A549 (cell line): ENCODE measurements at regions not wholly inside any gene's neighbourhood (a gene's known extent, or its start where the extent isn't known, plus 50 kb on each side); places are given as distances from the start of the nearest gene placed in this dataset.

Experiments used
- GATA3 ChIP-seq: IDR thresholded peaks from 2 replicates; pipeline ENCODE4 v1.6.1; 2012; ENCODE audit warnings: borderline replicate concordance
- PHF8 ChIP-seq: fragments of 200-600 bp; sonication (generic); IDR thresholded peaks from 2 replicates; pipeline ENCODE4 v1.6.1; 2016; ENCODE audit warnings: low read depth, mild to moderate bottlenecking, antibody characterized with exemption, moderate library complexity, borderline replicate concordance

DNA sequence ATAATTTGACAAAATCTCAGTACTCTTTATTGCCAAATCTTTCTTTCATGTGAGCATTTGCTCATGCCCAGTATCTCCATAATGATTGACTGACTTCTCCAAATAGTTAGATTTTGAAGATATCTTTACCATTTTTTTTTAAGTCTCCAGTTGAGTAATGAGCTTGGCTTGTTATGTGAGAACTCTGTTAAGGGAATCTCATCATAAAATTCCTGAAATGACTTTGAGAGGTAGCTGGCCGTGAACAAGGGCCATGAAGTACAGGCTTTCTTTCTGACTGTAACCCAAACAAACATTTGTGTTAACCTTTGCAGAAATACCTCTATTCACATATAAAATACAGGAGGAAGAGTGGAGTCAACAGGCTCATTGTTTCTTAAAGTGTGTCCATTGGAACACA, 449.7 kb downstream of the IRS2 start:
- TF ChIP-seq PHF8 (no peak), GATA3 (peak; percentile 69; the same call in 1 of the 2 replicates)
